ENCODE measurements at regions not wholly inside any gene's neighbourhood (a gene's known extent, or its start where the extent isn't known, plus 50 kb on each side); places are given as distances from the start of the nearest gene placed in this dataset.

DNA sequence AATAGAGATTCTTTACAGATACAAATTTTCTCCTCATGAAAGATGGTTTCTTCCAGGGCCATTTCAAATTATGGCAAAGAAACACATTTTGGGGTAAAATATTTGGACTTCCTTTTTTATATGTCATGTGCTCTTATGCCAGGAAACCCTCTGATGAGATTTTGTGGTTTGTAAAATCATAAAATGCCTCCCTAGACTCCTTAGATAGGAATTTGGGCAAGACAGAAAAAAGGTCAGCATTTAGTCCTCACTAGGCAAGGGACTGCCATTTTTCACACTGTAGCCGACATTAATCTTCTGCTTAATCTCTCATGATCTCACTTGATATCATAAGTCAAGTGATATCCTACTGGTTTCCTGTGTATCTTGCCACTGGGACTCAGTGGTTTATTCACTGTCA, 286.4 kb downstream of the ARHGAP12 start:
- no peak for DNase-seq (ENCODE audit: extremely low spot score)
- TF ChIP-seq FOXK2 (IDR thresholded peaks at IDR 0.05) (no peak), SUZ12 (IDR thresholded peaks at IDR 0.05) (no peak), CTBP1 (IDR thresholded peaks at IDR 0.05; ENCODE audit: borderline replicate concordance) (no peak), HDGF (IDR thresholded peaks at IDR 0.05; ENCODE audit: borderline replicate concordance) (no peak), SP1 (IDR thresholded peaks at IDR 0.05) (no peak), ZNF384 (IDR thresholded peaks at IDR 0.05) (no peak), FOXA1 (IDR thresholded peaks at IDR 0.05) (no peak), ELF4 (IDR thresholded peaks at IDR 0.05) (no peak), TARDBP (IDR thresholded peaks at IDR 0.05) (no peak), ARNT (IDR thresholded peaks at IDR 0.05) (no peak), L3MBTL2 (conservative IDR thresholded peaks at IDR 0.05) (no peak), LEF1 (IDR thresholded peaks at IDR 0.05; ENCODE audit: borderline replicate concordance) (no peak), NFRKB (IDR thresholded peaks at IDR 0.05) (no peak), BHLHE40 (IDR thresholded peaks at IDR 0.05; ENCODE audit: borderline replicate concordance) (no peak), FOXM1 (IDR thresholded peaks at IDR 0.05; ENCODE audit: borderline replicate concordance) (no peak)
- TF ChIP-seq, protein P1, sequence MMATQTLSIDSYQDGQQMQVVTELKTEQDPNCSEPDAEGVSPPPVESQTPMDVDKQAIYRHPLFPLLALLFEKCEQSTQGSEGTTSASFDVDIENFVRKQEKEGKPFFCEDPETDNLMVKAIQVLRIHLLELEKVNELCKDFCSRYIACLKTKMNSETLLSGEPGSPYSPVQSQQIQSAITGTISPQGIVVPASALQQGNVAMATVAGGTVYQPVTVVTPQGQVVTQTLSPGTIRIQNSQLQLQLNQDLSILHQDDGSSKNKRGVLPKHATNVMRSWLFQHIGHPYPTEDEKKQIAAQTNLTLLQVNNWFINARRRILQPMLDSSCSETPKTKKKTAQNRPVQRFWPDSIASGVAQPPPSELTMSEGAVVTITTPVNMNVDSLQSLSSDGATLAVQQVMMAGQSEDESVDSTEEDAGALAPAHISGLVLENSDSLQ (IDR thresholded peaks at IDR 0.05), result no peak
- ChIA-PET CTCF (no interaction called here), POLR2A (no interaction called here)

DNA sequence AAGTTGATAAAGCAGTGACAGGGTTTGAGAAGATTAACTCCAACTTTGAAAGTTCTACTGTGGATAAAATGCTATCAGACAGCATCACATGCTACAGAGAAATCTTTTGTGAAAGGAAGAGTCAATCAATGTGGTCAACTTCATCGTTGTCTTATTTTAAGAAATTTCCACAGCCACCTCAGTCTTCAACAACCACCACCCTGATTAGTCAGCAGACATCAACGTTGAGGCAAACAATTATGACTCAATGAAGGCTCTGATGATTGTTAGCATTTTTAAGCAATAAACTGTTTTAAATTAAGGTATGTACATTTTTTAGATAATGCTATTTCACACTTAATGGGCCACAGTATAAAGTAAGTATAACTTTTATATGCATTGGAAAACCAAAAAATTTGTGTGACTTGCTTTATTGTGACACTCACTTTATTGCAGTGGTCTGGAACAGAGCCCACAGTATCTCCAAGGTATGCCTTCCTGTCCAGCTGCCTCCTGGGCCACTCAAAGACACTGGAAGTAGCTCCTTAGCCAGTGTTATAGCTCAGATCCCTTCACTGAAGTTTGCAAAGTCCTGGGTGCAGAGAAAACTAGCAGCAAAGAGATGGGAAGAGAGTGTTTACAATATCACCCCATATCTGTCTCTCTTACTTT, 293.1 kb downstream of the ARHGAP12 start:
- POLR2A ChIA-PET, result no interaction called here
- DNase-seq (ENCODE audit: extremely low spot score), result no peak
- TF ChIP-seq SUZ12 (IDR thresholded peaks at IDR 0.05) (no peak), L3MBTL2 (conservative IDR thresholded peaks at IDR 0.05) (no peak), TARDBP (IDR thresholded peaks at IDR 0.05) (no peak), HDGF (IDR thresholded peaks at IDR 0.05; ENCODE audit: borderline replicate concordance) (no peak)
- CTCF ChIA-PET, result no interaction called here

DNA sequence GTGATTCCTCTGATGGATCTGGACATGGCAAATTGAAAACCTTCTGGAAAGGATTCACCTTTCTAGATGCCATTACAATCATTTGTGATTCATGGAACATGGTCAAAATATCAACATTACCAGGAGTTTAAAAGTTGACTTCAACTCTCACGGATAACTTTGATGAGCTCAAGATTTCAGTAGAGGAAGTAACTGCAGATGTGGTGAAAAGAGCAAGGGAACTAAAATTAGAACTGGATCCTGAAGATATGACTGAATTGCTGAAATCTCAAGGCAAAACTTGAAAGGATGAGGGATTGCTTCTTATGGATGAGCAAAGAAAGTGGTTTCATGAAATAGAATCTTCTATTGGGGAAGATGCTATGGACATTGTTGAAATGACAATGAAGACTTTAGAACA, 293.6 kb downstream of the ARHGAP12 start:
- no peak for DNase-seq (ENCODE audit: extremely low spot score)
- CTCF ChIA-PET, result no interaction called here
- POLR2A ChIA-PET, result no interaction called here
- no peak for TF ChIP-seq HDGF (IDR thresholded peaks at IDR 0.05; ENCODE audit: borderline replicate concordance)
- TF ChIP-seq ARNT (IDR thresholded peaks at IDR 0.05), result no peak
- no peak for TF ChIP-seq ZNF384 (IDR thresholded peaks at IDR 0.05)
- no peak for TF ChIP-seq ELF4 (IDR thresholded peaks at IDR 0.05)
- TF ChIP-seq L3MBTL2 (conservative IDR thresholded peaks at IDR 0.05), result no peak
- no peak for TF ChIP-seq LEF1 (IDR thresholded peaks at IDR 0.05; ENCODE audit: borderline replicate concordance)
- TF ChIP-seq FOXA1 (IDR thresholded peaks at IDR 0.05), result no peak
- TF ChIP-seq BHLHE40 (IDR thresholded peaks at IDR 0.05; ENCODE audit: borderline replicate concordance), result no peak
- no peak for TF ChIP-seq SUZ12 (IDR thresholded peaks at IDR 0.05)
- TF ChIP-seq, protein P1 (IDR thresholded peaks at IDR 0.05), result no peak
- TF ChIP-seq TARDBP (IDR thresholded peaks at IDR 0.05), result no peak
- no peak for TF ChIP-seq SP1 (IDR thresholded peaks at IDR 0.05)
- no peak for TF ChIP-seq CTBP1 (IDR thresholded peaks at IDR 0.05; ENCODE audit: borderline replicate concordance)

DNA sequence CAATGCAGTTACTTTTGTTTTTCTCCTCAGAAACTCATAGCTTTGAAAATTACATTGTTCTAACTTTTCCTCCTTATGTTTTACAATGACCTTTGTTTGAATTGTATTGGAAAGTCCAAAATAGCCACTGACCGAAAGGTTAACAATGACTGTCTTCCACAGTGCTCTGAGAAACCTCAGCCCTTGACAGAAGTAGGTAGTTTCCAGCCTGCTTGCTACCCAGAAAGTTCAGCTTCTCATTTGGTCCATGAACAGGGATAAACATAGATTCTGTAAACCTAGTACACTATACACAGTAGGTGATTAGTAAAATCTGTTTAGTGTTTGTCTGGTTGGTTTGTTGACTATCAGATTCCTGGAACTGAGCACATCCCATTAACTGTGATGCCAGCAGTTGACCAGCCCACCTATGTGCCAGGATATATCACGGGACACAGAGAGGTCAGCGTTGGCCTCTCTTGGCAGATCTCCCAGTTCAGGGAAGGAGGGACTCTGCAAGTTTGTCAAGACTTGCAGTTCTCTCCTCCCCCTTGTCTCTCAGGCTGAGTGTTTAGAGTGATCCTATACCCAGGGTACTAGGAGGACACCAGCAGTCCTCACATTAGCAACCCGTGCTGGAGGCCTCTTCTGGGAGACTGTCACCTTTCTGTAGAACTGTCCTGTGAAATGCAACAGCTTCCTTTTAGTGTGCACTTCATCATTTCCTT, 297.6 kb downstream of the ARHGAP12 start:
- CTCF ChIA-PET, result no interaction called here
- POLR2A ChIA-PET, result no interaction called here
- no peak for TF ChIP-seq TARDBP (IDR thresholded peaks at IDR 0.05)
- TF ChIP-seq SP1 (IDR thresholded peaks at IDR 0.05), result no peak
- no peak for TF ChIP-seq LEF1 (IDR thresholded peaks at IDR 0.05; ENCODE audit: borderline replicate concordance)
- no peak for TF ChIP-seq FOXM1 (IDR thresholded peaks at IDR 0.05; ENCODE audit: borderline replicate concordance)
- no peak for TF ChIP-seq ARNT (IDR thresholded peaks at IDR 0.05)
- no peak for TF ChIP-seq L3MBTL2 (conservative IDR thresholded peaks at IDR 0.05)
- TF ChIP-seq ZNF384 (IDR thresholded peaks at IDR 0.05), result no peak
- TF ChIP-seq FOXA1 (IDR thresholded peaks at IDR 0.05), result no peak
- no peak for TF ChIP-seq NFRKB (IDR thresholded peaks at IDR 0.05)
- no peak for TF ChIP-seq SUZ12 (IDR thresholded peaks at IDR 0.05)
- TF ChIP-seq ELF4 (IDR thresholded peaks at IDR 0.05), result no peak
- no peak for TF ChIP-seq CTBP1 (IDR thresholded peaks at IDR 0.05; ENCODE audit: borderline replicate concordance)
- no peak for TF ChIP-seq BHLHE40 (IDR thresholded peaks at IDR 0.05; ENCODE audit: borderline replicate concordance)
- TF ChIP-seq HDGF (IDR thresholded peaks at IDR 0.05; ENCODE audit: borderline replicate concordance), result no peak
- TF ChIP-seq, protein P1 (IDR thresholded peaks at IDR 0.05), result no peak
- TF ChIP-seq FOXK2 (IDR thresholded peaks at IDR 0.05), result no peak
- DNase-seq (ENCODE audit: extremely low spot score), result no peak

DNA sequence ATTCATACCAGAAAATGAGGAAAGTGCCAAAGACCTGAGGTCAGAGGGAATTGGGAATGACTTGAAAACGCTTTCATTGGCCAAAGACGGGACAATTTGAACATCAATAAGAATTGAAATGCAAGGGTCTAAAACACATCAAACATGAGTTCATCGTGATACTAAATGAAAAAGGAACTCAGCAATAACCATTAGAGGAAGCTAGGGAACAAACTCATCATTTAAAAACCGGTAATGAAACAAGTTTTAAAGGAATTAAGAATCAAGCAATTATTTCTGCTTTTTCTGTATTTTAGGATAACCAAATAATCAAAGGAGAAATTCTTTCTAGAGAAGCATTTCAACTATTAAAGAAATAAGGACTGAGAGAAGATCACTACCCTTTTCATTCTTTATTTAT, 303.1 kb downstream of the ARHGAP12 start:
- CTCF ChIA-PET, result no interaction called here
- TF ChIP-seq NFRKB (IDR thresholded peaks at IDR 0.05), result no peak
- TF ChIP-seq ZNF384 (IDR thresholded peaks at IDR 0.05), result no peak
- no peak for TF ChIP-seq ELF4 (IDR thresholded peaks at IDR 0.05)
- no peak for TF ChIP-seq TARDBP (IDR thresholded peaks at IDR 0.05)
- TF ChIP-seq SUZ12 (IDR thresholded peaks at IDR 0.05), result no peak
- no peak for TF ChIP-seq BHLHE40 (IDR thresholded peaks at IDR 0.05; ENCODE audit: borderline replicate concordance)
- TF ChIP-seq, protein P1 (IDR thresholded peaks at IDR 0.05), result no peak
- no peak for TF ChIP-seq HDGF (IDR thresholded peaks at IDR 0.05; ENCODE audit: borderline replicate concordance)
- TF ChIP-seq FOXA1 (IDR thresholded peaks at IDR 0.05), result no peak
- TF ChIP-seq CTBP1 (IDR thresholded peaks at IDR 0.05; ENCODE audit: borderline replicate concordance), result no peak
- no peak for TF ChIP-seq ARNT (IDR thresholded peaks at IDR 0.05)
- POLR2A ChIA-PET, result no interaction called here
- DNase-seq (ENCODE audit: extremely low spot score), result no peak
